ENCODE measurements at regions not wholly inside any gene's neighbourhood (a gene's known extent, or its start where the extent isn't known, plus 50 kb on each side); places are given as distances from the start of the nearest gene placed in this dataset.

DNA sequence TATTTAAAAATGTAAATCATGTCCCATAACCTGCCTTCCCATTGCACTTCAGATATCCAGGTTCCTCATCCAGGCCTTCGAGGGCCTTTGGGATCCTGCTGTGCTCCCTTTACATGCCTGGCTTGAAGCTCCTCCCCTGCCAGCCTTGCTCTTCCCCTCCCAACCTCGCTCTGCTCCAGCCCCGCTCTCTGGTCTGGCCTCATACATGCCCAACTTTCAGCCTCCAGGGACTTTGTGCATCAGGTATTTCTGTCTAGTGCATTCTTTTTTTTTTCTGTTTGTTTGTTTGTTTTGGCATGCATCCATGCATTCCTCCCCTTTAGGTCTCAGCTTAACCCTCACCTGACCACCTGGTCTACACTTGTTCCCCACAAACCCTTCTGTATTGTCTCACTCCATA is 160.3 kb downstream of the SNX10 start:
- Histone ChIP-seq H3K27ac (no peak overlapping the region), H3K27me3 (ENCODE audit: insufficient read depth, low read depth) (no peaks in the 10 kb centered on the region), H3K4me1 (ENCODE audit: low read depth, poor library complexity, severe bottlenecking) (no peaks in the 10 kb centered on the region), H2AFZ (ENCODE audit: low read depth) (no peak overlapping the region), H3K9ac (no peak overlapping the region), H3K4me2 (no peak overlapping the region), H4K20me1 (ENCODE audit: insufficient read depth) (no peaks in the 10 kb centered on the region), H3K36me3 (ENCODE audit: insufficient read depth) (no peaks in the 10 kb centered on the region), H3K79me2 (ENCODE audit: insufficient read depth, low read depth) (no peaks in the 10 kb centered on the region), H3K4me3 (IDR thresholded peaks at IDR 0.05; ENCODE audit: insufficient read depth, low read depth, low read length) (no peak overlapping the region)
- no peak for TF ChIP-seq CTCF (conservative IDR thresholded peaks at IDR 0.05; ENCODE audit: low read depth, low read length)

GRCh38 chr7:26454180-26454579 is 162.5 kb downstream of the SNX10 start:
- Histone ChIP-seq H3K4me2 (no peak overlapping the region), H3K4me3 (IDR thresholded peaks at IDR 0.05; ENCODE audit: insufficient read depth, low read depth, low read length) (no peak overlapping the region), H3K27ac (no peak overlapping the region), H3K27me3 (ENCODE audit: insufficient read depth, low read depth) (no peaks in the 10 kb centered on the region), H3K36me3 (ENCODE audit: insufficient read depth) (no peaks in the 10 kb centered on the region), H2AFZ (ENCODE audit: low read depth) (no peak overlapping the region), H3K9ac (no peak overlapping the region), H3K79me2 (ENCODE audit: insufficient read depth, low read depth) (no peaks in the 10 kb centered on the region), H4K20me1 (ENCODE audit: insufficient read depth) (no peaks in the 10 kb centered on the region), H3K4me1 (ENCODE audit: low read depth, poor library complexity, severe bottlenecking) (no peaks in the 10 kb centered on the region)
- no peak for TF ChIP-seq CTCF (conservative IDR thresholded peaks at IDR 0.05; ENCODE audit: low read depth, low read length)

- Histone ChIP-seq H3K4me3 (IDR thresholded peaks at IDR 0.05; ENCODE audit: insufficient read depth, low read depth, low read length) (no peak overlapping the region), H3K4me1 (ENCODE audit: low read depth, poor library complexity, severe bottlenecking) (no peaks in the 10 kb centered on the region), H3K4me2 (no peak overlapping the region), H3K27me3 (ENCODE audit: insufficient read depth, low read depth) (no peaks in the 10 kb centered on the region), H3K79me2 (ENCODE audit: insufficient read depth, low read depth) (no peaks in the 10 kb centered on the region), H2AFZ (ENCODE audit: low read depth) (no peak overlapping the region), H3K9ac (no peak overlapping the region), H3K27ac (no peak overlapping the region), H3K36me3 (ENCODE audit: insufficient read depth) (no peaks in the 10 kb centered on the region), H4K20me1 (ENCODE audit: insufficient read depth) (no peaks in the 10 kb centered on the region)
- TF ChIP-seq CTCF (conservative IDR thresholded peaks at IDR 0.05; ENCODE audit: low read depth, low read length), result no peak
Observed at GRCh38 chr7:26457696-26458327, 166.2 kb downstream of the SNX10 start.

DNA sequence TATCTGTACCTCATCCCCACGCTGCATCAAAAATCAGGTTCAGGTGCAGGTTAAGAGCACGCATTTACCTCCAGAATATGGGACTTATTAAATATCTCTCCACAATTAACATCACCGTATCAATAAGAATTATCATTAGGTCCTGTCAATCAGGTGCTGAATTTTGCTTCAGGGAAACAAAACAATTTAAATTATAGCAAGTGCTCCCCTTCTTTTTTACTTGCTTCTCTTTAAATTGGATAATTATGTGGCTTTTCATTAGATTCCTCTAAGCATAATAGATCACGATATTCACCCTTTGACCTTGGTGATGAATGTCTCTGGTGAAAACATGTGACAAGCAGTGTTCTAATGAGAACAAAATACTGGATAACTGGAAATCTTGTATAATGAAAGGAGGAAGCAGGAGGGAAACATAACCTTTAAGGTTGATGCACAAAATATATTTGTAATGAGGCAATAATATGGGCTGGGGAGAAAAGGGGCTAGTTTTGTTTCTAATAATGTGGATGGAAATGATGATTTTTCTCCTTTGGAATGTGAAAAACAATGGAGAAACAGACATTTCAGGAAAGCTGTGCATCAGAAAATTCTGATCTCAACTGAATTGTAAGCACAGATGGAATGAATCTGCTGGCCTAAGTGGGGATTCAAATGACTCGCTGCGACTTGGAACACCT is 166.9 kb downstream of the SNX10 start:
- no peaks in the 10 kb centered on the region for H3K79me2 ChIP-seq (ENCODE audit: insufficient read depth, low read depth)
- no peaks in the 10 kb centered on the region for H3K27me3 ChIP-seq (ENCODE audit: insufficient read depth, low read depth)
- no peak overlapping the region for H2AFZ ChIP-seq (ENCODE audit: low read depth)
- H3K9ac ChIP-seq, result no peak overlapping the region
- H3K36me3 ChIP-seq (ENCODE audit: insufficient read depth), result no peaks in the 10 kb centered on the region
- no peaks in the 10 kb centered on the region for H3K4me1 ChIP-seq (ENCODE audit: low read depth, poor library complexity, severe bottlenecking)
- H3K27ac ChIP-seq, result no peak overlapping the region
- H4K20me1 ChIP-seq (ENCODE audit: insufficient read depth), result no peaks in the 10 kb centered on the region
- no peak overlapping the region for H3K4me3 ChIP-seq (IDR thresholded peaks at IDR 0.05; ENCODE audit: insufficient read depth, low read depth, low read length)
- no peak for TF ChIP-seq CTCF (conservative IDR thresholded peaks at IDR 0.05; ENCODE audit: low read depth, low read length)
- no peak overlapping the region for H3K4me2 ChIP-seq

Measured in KMS-11 (cell line).